ENCODE measurements at regions not wholly inside any gene's neighbourhood (a gene's known extent, or its start where the extent isn't known, plus 50 kb on each side); places are given as distances from the start of the nearest gene placed in this dataset.

DNA sequence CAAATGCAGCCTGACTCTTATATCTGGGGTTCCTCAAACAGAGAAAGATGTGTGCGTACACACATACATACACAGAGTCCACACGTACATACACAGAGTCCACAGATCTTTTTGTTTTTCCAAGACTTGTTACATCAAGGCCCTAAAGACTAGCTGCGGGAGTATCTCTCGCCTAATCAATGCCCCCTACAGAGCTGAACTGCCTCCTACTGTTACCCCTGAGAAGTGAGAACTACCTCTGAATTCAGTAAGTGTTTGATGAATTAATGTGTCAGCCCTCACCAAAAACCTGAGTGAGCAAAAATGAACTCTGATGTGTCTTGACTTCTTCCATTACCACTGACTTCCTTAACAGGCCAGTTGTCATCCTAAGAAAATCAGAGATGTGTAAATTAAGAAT lies 351.2 kb downstream of the HHIPL2 start:
- TF ChIP-seq, protein P1, sequence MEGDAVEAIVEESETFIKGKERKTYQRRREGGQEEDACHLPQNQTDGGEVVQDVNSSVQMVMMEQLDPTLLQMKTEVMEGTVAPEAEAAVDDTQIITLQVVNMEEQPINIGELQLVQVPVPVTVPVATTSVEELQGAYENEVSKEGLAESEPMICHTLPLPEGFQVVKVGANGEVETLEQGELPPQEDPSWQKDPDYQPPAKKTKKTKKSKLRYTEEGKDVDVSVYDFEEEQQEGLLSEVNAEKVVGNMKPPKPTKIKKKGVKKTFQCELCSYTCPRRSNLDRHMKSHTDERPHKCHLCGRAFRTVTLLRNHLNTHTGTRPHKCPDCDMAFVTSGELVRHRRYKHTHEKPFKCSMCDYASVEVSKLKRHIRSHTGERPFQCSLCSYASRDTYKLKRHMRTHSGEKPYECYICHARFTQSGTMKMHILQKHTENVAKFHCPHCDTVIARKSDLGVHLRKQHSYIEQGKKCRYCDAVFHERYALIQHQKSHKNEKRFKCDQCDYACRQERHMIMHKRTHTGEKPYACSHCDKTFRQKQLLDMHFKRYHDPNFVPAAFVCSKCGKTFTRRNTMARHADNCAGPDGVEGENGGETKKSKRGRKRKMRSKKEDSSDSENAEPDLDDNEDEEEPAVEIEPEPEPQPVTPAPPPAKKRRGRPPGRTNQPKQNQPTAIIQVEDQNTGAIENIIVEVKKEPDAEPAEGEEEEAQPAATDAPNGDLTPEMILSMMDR (conservative IDR thresholded peaks at IDR 0.05), result no peak
- no peak for TF ChIP-seq ZFX (IDR thresholded peaks at IDR 0.05)

Data from C4-2B (cell line).